ENCODE measurements at regions not wholly inside any gene's neighbourhood (a gene's known extent, or its start where the extent isn't known, plus 50 kb on each side); places are given as distances from the start of the nearest gene placed in this dataset.

DNA sequence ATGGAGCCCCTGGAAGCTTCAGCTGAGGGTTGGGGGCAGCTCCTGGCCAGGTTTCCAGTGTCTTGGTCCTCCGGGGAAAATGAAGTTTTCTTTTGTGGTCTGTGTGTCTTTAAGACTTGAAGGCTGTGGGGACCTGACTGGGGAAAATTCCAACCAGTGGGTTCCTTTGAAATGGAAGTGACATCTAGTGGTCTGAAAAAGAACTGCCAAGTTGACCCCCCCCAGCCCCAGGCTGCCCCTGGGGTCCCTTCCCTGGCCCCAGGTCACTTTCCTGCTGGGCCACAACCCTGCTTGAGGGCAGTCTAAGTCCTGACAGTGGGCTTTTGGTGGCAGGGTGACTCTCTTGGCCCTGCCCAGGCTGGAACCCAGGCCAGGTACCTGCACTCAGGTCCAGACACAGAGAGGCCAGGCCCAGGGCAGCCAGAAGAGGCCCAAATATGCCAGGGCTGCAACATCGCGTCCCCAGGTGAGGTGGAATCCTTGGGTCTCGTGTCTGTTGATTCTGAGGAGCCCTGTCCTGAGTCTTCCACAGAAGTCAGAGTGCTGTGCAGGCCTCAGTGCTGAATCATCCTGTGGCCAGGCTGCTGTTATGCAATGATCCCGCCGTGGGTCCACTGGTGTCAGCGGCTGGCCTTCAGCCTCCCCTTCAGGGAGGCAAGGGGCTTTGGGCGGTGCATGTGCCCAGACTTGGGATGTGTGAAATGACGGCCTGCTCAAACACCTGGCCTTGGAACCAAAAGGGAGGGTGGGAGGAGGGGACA, 68.4 kb downstream of the VEGFA start (continued):
- TF ChIP-seq, protein P1, sequence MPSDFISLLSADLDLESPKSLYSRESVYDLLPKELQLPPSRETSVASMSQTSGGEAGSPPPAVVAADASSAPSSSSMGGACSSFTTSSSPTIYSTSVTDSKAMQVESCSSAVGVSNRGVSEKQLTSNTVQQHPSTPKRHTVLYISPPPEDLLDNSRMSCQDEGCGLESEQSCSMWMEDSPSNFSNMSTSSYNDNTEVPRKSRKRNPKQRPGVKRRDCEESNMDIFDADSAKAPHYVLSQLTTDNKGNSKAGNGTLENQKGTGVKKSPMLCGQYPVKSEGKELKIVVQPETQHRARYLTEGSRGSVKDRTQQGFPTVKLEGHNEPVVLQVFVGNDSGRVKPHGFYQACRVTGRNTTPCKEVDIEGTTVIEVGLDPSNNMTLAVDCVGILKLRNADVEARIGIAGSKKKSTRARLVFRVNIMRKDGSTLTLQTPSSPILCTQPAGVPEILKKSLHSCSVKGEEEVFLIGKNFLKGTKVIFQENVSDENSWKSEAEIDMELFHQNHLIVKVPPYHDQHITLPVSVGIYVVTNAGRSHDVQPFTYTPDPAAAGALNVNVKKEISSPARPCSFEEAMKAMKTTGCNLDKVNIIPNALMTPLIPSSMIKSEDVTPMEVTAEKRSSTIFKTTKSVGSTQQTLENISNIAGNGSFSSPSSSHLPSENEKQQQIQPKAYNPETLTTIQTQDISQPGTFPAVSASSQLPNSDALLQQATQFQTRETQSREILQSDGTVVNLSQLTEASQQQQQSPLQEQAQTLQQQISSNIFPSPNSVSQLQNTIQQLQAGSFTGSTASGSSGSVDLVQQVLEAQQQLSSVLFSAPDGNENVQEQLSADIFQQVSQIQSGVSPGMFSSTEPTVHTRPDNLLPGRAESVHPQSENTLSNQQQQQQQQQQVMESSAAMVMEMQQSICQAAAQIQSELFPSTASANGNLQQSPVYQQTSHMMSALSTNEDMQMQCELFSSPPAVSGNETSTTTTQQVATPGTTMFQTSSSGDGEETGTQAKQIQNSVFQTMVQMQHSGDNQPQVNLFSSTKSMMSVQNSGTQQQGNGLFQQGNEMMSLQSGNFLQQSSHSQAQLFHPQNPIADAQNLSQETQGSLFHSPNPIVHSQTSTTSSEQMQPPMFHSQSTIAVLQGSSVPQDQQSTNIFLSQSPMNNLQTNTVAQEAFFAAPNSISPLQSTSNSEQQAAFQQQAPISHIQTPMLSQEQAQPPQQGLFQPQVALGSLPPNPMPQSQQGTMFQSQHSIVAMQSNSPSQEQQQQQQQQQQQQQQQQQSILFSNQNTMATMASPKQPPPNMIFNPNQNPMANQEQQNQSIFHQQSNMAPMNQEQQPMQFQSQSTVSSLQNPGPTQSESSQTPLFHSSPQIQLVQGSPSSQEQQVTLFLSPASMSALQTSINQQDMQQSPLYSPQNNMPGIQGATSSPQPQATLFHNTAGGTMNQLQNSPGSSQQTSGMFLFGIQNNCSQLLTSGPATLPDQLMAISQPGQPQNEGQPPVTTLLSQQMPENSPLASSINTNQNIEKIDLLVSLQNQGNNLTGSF (CRISPR knock-in tag; IDR thresholded peaks at IDR 0.05): peak; percentile 59; the same call in 1 of the 2 replicates
- TF ChIP-seq, protein P2, sequence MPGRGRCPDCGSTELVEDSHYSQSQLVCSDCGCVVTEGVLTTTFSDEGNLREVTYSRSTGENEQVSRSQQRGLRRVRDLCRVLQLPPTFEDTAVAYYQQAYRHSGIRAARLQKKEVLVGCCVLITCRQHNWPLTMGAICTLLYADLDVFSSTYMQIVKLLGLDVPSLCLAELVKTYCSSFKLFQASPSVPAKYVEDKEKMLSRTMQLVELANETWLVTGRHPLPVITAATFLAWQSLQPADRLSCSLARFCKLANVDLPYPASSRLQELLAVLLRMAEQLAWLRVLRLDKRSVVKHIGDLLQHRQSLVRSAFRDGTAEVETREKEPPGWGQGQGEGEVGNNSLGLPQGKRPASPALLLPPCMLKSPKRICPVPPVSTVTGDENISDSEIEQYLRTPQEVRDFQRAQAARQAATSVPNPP (CRISPR knock-in tag; IDR thresholded peaks at IDR 0.05): no peak
- 0 out of 2 replicates have a peak, but pooled peaks have one; percentile 30 for TF ChIP-seq NRL (CRISPR knock-in tag; IDR thresholded peaks at IDR 0.05; ENCODE audit: borderline replicate concordance)
- TF ChIP-seq TEAD2 (CRISPR knock-in tag; IDR thresholded peaks at IDR 0.05): no peak
- TF ChIP-seq, protein P3, sequence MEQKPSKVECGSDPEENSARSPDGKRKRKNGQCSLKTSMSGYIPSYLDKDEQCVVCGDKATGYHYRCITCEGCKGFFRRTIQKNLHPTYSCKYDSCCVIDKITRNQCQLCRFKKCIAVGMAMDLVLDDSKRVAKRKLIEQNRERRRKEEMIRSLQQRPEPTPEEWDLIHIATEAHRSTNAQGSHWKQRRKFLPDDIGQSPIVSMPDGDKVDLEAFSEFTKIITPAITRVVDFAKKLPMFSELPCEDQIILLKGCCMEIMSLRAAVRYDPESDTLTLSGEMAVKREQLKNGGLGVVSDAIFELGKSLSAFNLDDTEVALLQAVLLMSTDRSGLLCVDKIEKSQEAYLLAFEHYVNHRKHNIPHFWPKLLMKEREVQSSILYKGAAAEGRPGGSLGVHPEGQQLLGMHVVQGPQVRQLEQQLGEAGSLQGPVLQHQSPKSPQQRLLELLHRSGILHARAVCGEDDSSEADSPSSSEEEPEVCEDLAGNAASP (CRISPR knock-in tag; IDR thresholded peaks at IDR 0.05; ENCODE audit: borderline replicate concordance): 0 out of 2 replicates have a peak, but pooled peaks have one; percentile 7
- no peak for TF ChIP-seq ZNF12 (CRISPR knock-in tag; IDR thresholded peaks at IDR 0.05)
- no peak for TF ChIP-seq RFX3 (CRISPR knock-in tag; IDR thresholded peaks at IDR 0.05)
- peak; percentile 16; the same call in 1 of the 2 replicates for TF ChIP-seq RXRB (CRISPR knock-in tag; IDR thresholded peaks at IDR 0.05; ENCODE audit: borderline replicate concordance)
- 0 out of 2 replicates have a peak, but pooled peaks have one; percentile 25 for TF ChIP-seq NR2C2 (CRISPR knock-in tag; IDR thresholded peaks at IDR 0.05; ENCODE audit: borderline replicate concordance)
- TF ChIP-seq ZNF256 (CRISPR knock-in tag; conservative IDR thresholded peaks at IDR 0.05): 0 out of 2 replicates have a peak, but pooled peaks have one; percentile 34
- TF ChIP-seq ZNF589 (CRISPR knock-in tag; conservative IDR thresholded peaks at IDR 0.05): no peak
- TF ChIP-seq ZNF326 (CRISPR knock-in tag; IDR thresholded peaks at IDR 0.05; ENCODE audit: borderline replicate concordance): no peak
- TF ChIP-seq, protein P4, sequence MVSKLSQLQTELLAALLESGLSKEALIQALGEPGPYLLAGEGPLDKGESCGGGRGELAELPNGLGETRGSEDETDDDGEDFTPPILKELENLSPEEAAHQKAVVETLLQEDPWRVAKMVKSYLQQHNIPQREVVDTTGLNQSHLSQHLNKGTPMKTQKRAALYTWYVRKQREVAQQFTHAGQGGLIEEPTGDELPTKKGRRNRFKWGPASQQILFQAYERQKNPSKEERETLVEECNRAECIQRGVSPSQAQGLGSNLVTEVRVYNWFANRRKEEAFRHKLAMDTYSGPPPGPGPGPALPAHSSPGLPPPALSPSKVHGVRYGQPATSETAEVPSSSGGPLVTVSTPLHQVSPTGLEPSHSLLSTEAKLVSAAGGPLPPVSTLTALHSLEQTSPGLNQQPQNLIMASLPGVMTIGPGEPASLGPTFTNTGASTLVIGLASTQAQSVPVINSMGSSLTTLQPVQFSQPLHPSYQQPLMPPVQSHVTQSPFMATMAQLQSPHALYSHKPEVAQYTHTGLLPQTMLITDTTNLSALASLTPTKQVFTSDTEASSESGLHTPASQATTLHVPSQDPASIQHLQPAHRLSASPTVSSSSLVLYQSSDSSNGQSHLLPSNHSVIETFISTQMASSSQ (IDR thresholded peaks at IDR 0.05; ENCODE audit: low read depth): no peak
- TF ChIP-seq, protein P4 (CRISPR knock-in tag; IDR thresholded peaks at IDR 0.05; ENCODE audit: borderline replicate concordance): 0 out of 2 replicates have a peak, but pooled peaks have one; percentile 22
- no peak for TF ChIP-seq ZNF317 (CRISPR knock-in tag; IDR thresholded peaks at IDR 0.05)
- no peak for TF ChIP-seq STAT5B (CRISPR knock-in tag; IDR thresholded peaks at IDR 0.05)
